ENCODE measurements at regions not wholly inside any gene's neighbourhood (a gene's known extent, or its start where the extent isn't known, plus 50 kb on each side); places are given as distances from the start of the nearest gene placed in this dataset.

GRCh38 chr6:91509711-91510110 is 922.8 kb upstream of the MAP3K7 start:
- no peaks in the 10 kb centered on the region for H3K9me3 ChIP-seq (ENCODE audit: control insufficient read depth in 3 of 3, low read length in 3 of 3)
- H3K36me3 ChIP-seq (ENCODE audit: control insufficient read depth in 3 of 3, insufficient read depth in 3 of 3, low read length in 3 of 3) = no peaks in the 10 kb centered on the region
- H3K4me1 ChIP-seq (ENCODE audit: control insufficient read depth in 3 of 3, insufficient read depth in 3 of 3, low read length in 3 of 3) = no peaks in the 10 kb centered on the region
- no peak overlapping the region for H3K4me3 ChIP-seq (ENCODE audit: low read length in 3 of 3)
- no peak overlapping the region for H3K27ac ChIP-seq (ENCODE audit: low read depth, low read length)
- H3K9ac ChIP-seq (ENCODE audit: low read depth in 1 of 3, low read length in 3 of 3) = no peak overlapping the region
- H3K27me3 ChIP-seq (ENCODE audit: control insufficient read depth in 3 of 3, insufficient read depth in 3 of 3, low read length in 3 of 3) = no peaks in the 10 kb centered on the region

GRCh38 chr6:91509039-91509438 is 922.2 kb upstream of the MAP3K7 start:
- Histone ChIP-seq H3K36me3 (ENCODE audit: control insufficient read depth in 3 of 3, insufficient read depth in 3 of 3, low read length in 3 of 3) (no peaks in the 10 kb centered on the region), H3K4me1 (ENCODE audit: control insufficient read depth in 3 of 3, insufficient read depth in 3 of 3, low read length in 3 of 3) (no peaks in the 10 kb centered on the region), H3K9me3 (ENCODE audit: control insufficient read depth in 3 of 3, low read length in 3 of 3) (no peaks in the 10 kb centered on the region), H3K4me3 (ENCODE audit: low read length in 3 of 3) (no peak overlapping the region), H3K27ac (ENCODE audit: low read depth, low read length) (no peak overlapping the region), H3K27me3 (ENCODE audit: control insufficient read depth in 3 of 3, insufficient read depth in 3 of 3, low read length in 3 of 3) (no peaks in the 10 kb centered on the region), H3K9ac (ENCODE audit: low read depth in 1 of 3, low read length in 3 of 3) (no peak overlapping the region)

- no peaks in the 10 kb centered on the region for H3K36me3 ChIP-seq (ENCODE audit: control insufficient read depth in 3 of 3, insufficient read depth in 3 of 3, low read length in 3 of 3)
- no peak overlapping the region for H3K9ac ChIP-seq (ENCODE audit: low read depth in 1 of 3, low read length in 3 of 3)
- H3K27me3 ChIP-seq (ENCODE audit: control insufficient read depth in 3 of 3, insufficient read depth in 3 of 3, low read length in 3 of 3) = no peaks in the 10 kb centered on the region
- no peaks in the 10 kb centered on the region for H3K9me3 ChIP-seq (ENCODE audit: control insufficient read depth in 3 of 3, low read length in 3 of 3)
- H3K4me1 ChIP-seq (ENCODE audit: control insufficient read depth in 3 of 3, insufficient read depth in 3 of 3, low read length in 3 of 3) = no peaks in the 10 kb centered on the region
- no peak overlapping the region for H3K4me3 ChIP-seq (ENCODE audit: low read length in 3 of 3)
- H3K27ac ChIP-seq (ENCODE audit: low read depth, low read length) = no peak overlapping the region
Observed at GRCh38 chr6:91506509-91506908, 919.6 kb upstream of the MAP3K7 start.

- H3K9ac ChIP-seq (ENCODE audit: low read depth in 1 of 3, low read length in 3 of 3) = no peak overlapping the region
- no peak overlapping the region for H3K27ac ChIP-seq (ENCODE audit: low read depth, low read length)
- H3K9me3 ChIP-seq (ENCODE audit: control insufficient read depth in 3 of 3, low read length in 3 of 3) = no peaks in the 10 kb centered on the region
- no peaks in the 10 kb centered on the region for H3K4me1 ChIP-seq (ENCODE audit: control insufficient read depth in 3 of 3, insufficient read depth in 3 of 3, low read length in 3 of 3)
- no peaks in the 10 kb centered on the region for H3K27me3 ChIP-seq (ENCODE audit: control insufficient read depth in 3 of 3, insufficient read depth in 3 of 3, low read length in 3 of 3)
- no peak overlapping the region for H3K4me3 ChIP-seq (ENCODE audit: low read length in 3 of 3)
- no peaks in the 10 kb centered on the region for H3K36me3 ChIP-seq (ENCODE audit: control insufficient read depth in 3 of 3, insufficient read depth in 3 of 3, low read length in 3 of 3)
Observed at GRCh38 chr6:91505199-91505598, 918.3 kb upstream of the MAP3K7 start.

DNA sequence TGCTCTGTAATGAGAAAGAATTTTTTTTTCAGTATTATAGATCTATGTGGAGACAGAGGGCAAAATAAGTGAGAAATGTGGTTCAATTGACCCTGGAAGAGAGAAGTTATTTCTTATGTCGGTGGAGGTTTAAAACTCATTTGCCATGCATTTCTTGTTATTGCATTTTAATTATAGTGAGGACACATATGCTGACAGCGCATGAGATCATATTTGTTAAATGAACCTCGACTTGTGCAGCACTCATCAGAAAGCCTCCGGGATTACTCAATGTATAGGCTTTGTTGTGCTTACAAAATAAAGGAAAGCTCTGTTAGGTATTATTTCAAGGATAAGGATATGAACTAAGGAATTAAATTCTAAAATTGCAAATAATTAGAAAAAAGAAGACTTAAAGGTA is 915.1 kb upstream of the MAP3K7 start:
- Histone ChIP-seq H3K9me3 (ENCODE audit: control insufficient read depth in 3 of 3, low read length in 3 of 3) (no peaks in the 10 kb centered on the region), H3K27me3 (ENCODE audit: control insufficient read depth in 3 of 3, insufficient read depth in 3 of 3, low read length in 3 of 3) (no peaks in the 10 kb centered on the region), H3K27ac (ENCODE audit: low read depth, low read length) (no peak overlapping the region), H3K4me3 (ENCODE audit: low read length in 3 of 3) (no peak overlapping the region), H3K9ac (ENCODE audit: low read depth in 1 of 3, low read length in 3 of 3) (no peak overlapping the region), H3K36me3 (ENCODE audit: control insufficient read depth in 3 of 3, insufficient read depth in 3 of 3, low read length in 3 of 3) (no peaks in the 10 kb centered on the region), H3K4me1 (ENCODE audit: control insufficient read depth in 3 of 3, insufficient read depth in 3 of 3, low read length in 3 of 3) (no peaks in the 10 kb centered on the region)

DNA sequence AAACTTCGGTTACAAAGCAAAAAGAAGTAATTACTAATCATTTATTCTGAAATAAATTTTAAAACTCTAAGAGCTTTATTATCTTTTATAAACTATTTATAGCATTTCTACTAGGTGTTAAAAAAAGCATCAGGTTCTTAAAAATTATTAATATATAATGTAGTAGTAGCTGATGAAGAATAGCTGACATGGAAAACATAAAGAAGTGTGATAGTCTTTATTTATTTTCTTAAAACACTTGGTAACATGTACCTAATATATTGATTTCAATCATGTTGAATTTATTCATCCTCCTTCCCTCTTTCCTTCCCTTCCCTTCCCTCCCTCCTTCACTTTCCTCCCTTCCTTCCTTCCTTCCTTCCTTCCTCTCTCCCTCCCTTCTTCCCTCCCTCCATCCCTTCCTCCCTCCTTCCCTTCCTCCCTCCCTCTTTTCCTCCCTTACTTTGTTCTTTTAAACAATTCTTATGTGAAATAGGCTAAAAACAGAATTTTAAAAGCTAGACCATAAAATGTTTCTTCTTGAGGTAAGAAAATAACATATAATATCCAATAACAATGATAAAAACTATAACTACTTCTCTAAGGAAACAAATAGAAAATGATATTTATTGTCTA is 913.9 kb upstream of the MAP3K7 start:
- no peaks in the 10 kb centered on the region for H3K27me3 ChIP-seq (ENCODE audit: control insufficient read depth in 3 of 3, insufficient read depth in 3 of 3, low read length in 3 of 3)
- H3K9ac ChIP-seq (ENCODE audit: low read depth in 1 of 3, low read length in 3 of 3) = no peak overlapping the region
- H3K36me3 ChIP-seq (ENCODE audit: control insufficient read depth in 3 of 3, insufficient read depth in 3 of 3, low read length in 3 of 3) = no peaks in the 10 kb centered on the region
- H3K27ac ChIP-seq (ENCODE audit: low read depth, low read length) = no peak overlapping the region
- no peaks in the 10 kb centered on the region for H3K4me1 ChIP-seq (ENCODE audit: control insufficient read depth in 3 of 3, insufficient read depth in 3 of 3, low read length in 3 of 3)
- H3K4me3 ChIP-seq (ENCODE audit: low read length in 3 of 3) = no peak overlapping the region
- no peaks in the 10 kb centered on the region for H3K9me3 ChIP-seq (ENCODE audit: control insufficient read depth in 3 of 3, low read length in 3 of 3)

DNA sequence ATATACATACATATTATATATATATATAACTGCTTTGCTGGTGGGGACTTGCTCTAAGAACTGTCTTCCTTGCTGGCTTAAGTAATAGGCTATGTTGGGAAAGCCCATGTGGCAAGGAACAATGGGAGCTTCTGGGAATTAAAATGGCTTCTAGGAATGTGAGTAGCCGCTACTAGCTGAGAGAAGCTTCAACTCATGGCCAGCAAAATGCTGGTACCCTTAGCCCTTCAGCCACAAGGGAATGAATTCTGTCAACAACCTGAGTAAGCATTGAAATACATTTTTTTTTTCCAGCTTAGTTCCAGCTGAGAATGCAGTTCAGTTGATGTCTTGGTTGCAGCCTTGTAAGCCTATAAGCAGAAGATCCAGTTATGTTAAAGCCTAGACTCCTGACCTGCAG is 911.7 kb upstream of the MAP3K7 start:
- H3K9me3 ChIP-seq (ENCODE audit: control insufficient read depth in 3 of 3, low read length in 3 of 3) = no peaks in the 10 kb centered on the region
- no peaks in the 10 kb centered on the region for H3K36me3 ChIP-seq (ENCODE audit: control insufficient read depth in 3 of 3, insufficient read depth in 3 of 3, low read length in 3 of 3)
- H3K27ac ChIP-seq (ENCODE audit: low read depth, low read length) = no peak overlapping the region
- no peaks in the 10 kb centered on the region for H3K27me3 ChIP-seq (ENCODE audit: control insufficient read depth in 3 of 3, insufficient read depth in 3 of 3, low read length in 3 of 3)
- H3K4me1 ChIP-seq (ENCODE audit: control insufficient read depth in 3 of 3, insufficient read depth in 3 of 3, low read length in 3 of 3) = no peaks in the 10 kb centered on the region
- H3K9ac ChIP-seq (ENCODE audit: low read depth in 1 of 3, low read length in 3 of 3) = no peak overlapping the region
- H3K4me3 ChIP-seq (ENCODE audit: low read length in 3 of 3) = no peak overlapping the region

- Histone ChIP-seq H3K36me3 (ENCODE audit: control insufficient read depth in 3 of 3, insufficient read depth in 3 of 3, low read length in 3 of 3) (no peaks in the 10 kb centered on the region), H3K4me1 (ENCODE audit: control insufficient read depth in 3 of 3, insufficient read depth in 3 of 3, low read length in 3 of 3) (no peaks in the 10 kb centered on the region), H3K4me3 (ENCODE audit: low read length in 3 of 3) (no peak overlapping the region), H3K9me3 (ENCODE audit: control insufficient read depth in 3 of 3, low read length in 3 of 3) (no peaks in the 10 kb centered on the region), H3K9ac (ENCODE audit: low read depth in 1 of 3, low read length in 3 of 3) (no peak overlapping the region), H3K27ac (ENCODE audit: low read depth, low read length) (no peak overlapping the region), H3K27me3 (ENCODE audit: control insufficient read depth in 3 of 3, insufficient read depth in 3 of 3, low read length in 3 of 3) (no peaks in the 10 kb centered on the region)
Observed at GRCh38 chr6:91497770-91498169, 910.9 kb upstream of the MAP3K7 start.

DNA sequence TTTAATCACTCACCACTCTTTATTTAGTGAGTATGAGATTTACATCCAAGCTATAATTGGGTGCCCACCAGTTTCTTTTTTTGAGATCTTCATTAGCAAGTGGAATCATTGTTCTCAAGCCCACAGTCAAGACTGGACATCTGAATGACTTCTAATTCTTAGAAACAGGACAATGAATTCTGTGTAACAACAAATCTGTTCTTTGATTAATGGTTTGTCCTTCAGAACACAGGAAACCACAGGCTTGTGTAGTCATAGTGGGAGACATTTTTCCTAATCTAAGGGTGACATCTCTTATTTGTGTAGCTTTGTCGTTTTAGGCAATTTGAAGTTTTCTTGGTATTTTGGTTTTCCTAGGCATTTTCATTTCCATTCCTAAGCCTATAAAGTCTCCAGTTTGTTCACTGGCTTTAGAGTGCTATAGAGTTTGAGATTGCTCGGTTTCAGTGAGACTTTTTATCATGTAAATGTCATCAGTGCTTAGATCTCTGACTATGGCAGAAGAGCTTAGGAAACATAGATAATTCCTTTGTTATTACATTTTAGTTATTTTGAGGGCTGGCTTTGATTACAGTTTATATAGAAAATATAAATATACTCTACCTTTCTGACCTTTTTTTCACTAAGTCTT is 903.9 kb upstream of the MAP3K7 start:
- no peaks in the 10 kb centered on the region for H3K27me3 ChIP-seq (ENCODE audit: control insufficient read depth in 3 of 3, insufficient read depth in 3 of 3, low read length in 3 of 3)
- no peaks in the 10 kb centered on the region for H3K4me1 ChIP-seq (ENCODE audit: control insufficient read depth in 3 of 3, insufficient read depth in 3 of 3, low read length in 3 of 3)
- no peak overlapping the region for H3K4me3 ChIP-seq (ENCODE audit: low read length in 3 of 3)
- no peaks in the 10 kb centered on the region for H3K9me3 ChIP-seq (ENCODE audit: control insufficient read depth in 3 of 3, low read length in 3 of 3)
- H3K9ac ChIP-seq (ENCODE audit: low read depth in 1 of 3, low read length in 3 of 3) = no peak overlapping the region
- H3K36me3 ChIP-seq (ENCODE audit: control insufficient read depth in 3 of 3, insufficient read depth in 3 of 3, low read length in 3 of 3) = no peaks in the 10 kb centered on the region
- no peak overlapping the region for H3K27ac ChIP-seq (ENCODE audit: low read depth, low read length)

GRCh38 chr6:91487696-91488392 is 901.0 kb upstream of the MAP3K7 start:
- Histone ChIP-seq H3K9me3 (ENCODE audit: control insufficient read depth in 3 of 3, low read length in 3 of 3) (no peaks in the 10 kb centered on the region), H3K27ac (ENCODE audit: low read depth, low read length) (no peak overlapping the region), H3K36me3 (ENCODE audit: control insufficient read depth in 3 of 3, insufficient read depth in 3 of 3, low read length in 3 of 3) (no peaks in the 10 kb centered on the region), H3K4me3 (ENCODE audit: low read length in 3 of 3) (no peak overlapping the region), H3K4me1 (ENCODE audit: control insufficient read depth in 3 of 3, insufficient read depth in 3 of 3, low read length in 3 of 3) (no peaks in the 10 kb centered on the region), H3K9ac (ENCODE audit: low read depth in 1 of 3, low read length in 3 of 3) (no peak overlapping the region), H3K27me3 (ENCODE audit: control insufficient read depth in 3 of 3, insufficient read depth in 3 of 3, low read length in 3 of 3) (no peaks in the 10 kb centered on the region)

Data from skeletal muscle tissue (tissue), 3 donors.